HG03469 (cell line): ENCODE measurements at regions not wholly inside any gene's neighbourhood (a gene's known extent, or its start where the extent isn't known, plus 50 kb on each side); places are given as distances from the start of the nearest gene placed in this dataset.

Experiments used
- ATAC-seq: cut with Tn5 transposase; IDR thresholded peaks from one replicate; pipeline ENCODE4 v1.9.1; 2021; ENCODE audit warnings: mild to moderate bottlenecking, moderate library complexity, moderate number of reproducible peaks; ENCODE audit not compliant: unreplicated experiment

GRCh38 chrX:39716401-39716800 lies 381.4 kb downstream of the BCOR start:
- ATAC-seq, result no peak

- ATAC-seq, result no peak
These were observed 380.8 kb downstream of the BCOR start for GRCh38 chrX:39716802-39717540.

GRCh38 chrX:39718981-39719380 lies 378.8 kb downstream of the BCOR start:
- no peak for ATAC-seq

GRCh38 chrX:39720945-39721344 lies 376.8 kb downstream of the BCOR start:
- ATAC-seq, result no peak

GRCh38 chrX:39721566-39722279 lies 376.0 kb downstream of the BCOR start:
- ATAC-seq, result no peak

GRCh38 chrX:39724544-39724943 lies 373.2 kb downstream of the BCOR start:
- ATAC-seq, result no peak

GRCh38 chrX:39725114-39725513 lies 372.6 kb downstream of the BCOR start:
- ATAC-seq, result no peak

GRCh38 chrX:39725928-39726619 lies 371.7 kb downstream of the BCOR start:
- ATAC-seq, result no peak

GRCh38 chrX:39726771-39727170 lies 371.0 kb downstream of the BCOR start:
- ATAC-seq, result no peak

GRCh38 chrX:39728025-39728424 lies 369.7 kb downstream of the BCOR start:
- ATAC-seq, result no peak

- ATAC-seq, result no peak
These were observed 368.7 kb downstream of the BCOR start for GRCh38 chrX:39728852-39729598.

GRCh38 chrX:39729981-39730661 lies 367.6 kb downstream of the BCOR start:
- no peak for ATAC-seq

- ATAC-seq, result no peak
These were observed 367.0 kb downstream of the BCOR start for GRCh38 chrX:39730662-39731329.

GRCh38 chrX:39731330-39731667 lies 366.5 kb downstream of the BCOR start:
- ATAC-seq, result no peak

- ATAC-seq, result no peak
These were observed 366.0 kb downstream of the BCOR start for GRCh38 chrX:39731735-39732134.

- no peak for ATAC-seq
These were observed 364.0 kb downstream of the BCOR start for GRCh38 chrX:39733745-39734144.

- no peak for ATAC-seq
These were observed 363.5 kb downstream of the BCOR start for GRCh38 chrX:39734174-39734776.

- ATAC-seq, result no peak
These were observed 361.2 kb downstream of the BCOR start for GRCh38 chrX:39736216-39737211.

GRCh38 chrX:39739585-39739984 lies 358.2 kb downstream of the BCOR start:
- no peak for ATAC-seq
